ENCODE measurements at regions not wholly inside any gene's neighbourhood (a gene's known extent, or its start where the extent isn't known, plus 50 kb on each side); places are given as distances from the start of the nearest gene placed in this dataset.
"Not testable (repeated sequence)": the region's sequence is repeated elsewhere in the genome, so short reads cannot be mapped to it uniquely, and the experiment has no call there.

GRCh38 chr6:125647391-125647790, 102.0 kb upstream of the HEY2 start:
- no peak overlapping the region for H3K27ac Mint-ChIP-seq
- no peaks in the 10 kb centered on the region for H3K79me2 ChIP-seq (ENCODE audit: insufficient read depth, low read length)
- no peak for TF ChIP-seq CTCF (IDR thresholded peaks at IDR 0.05)
- H3K9me3 ChIP-seq (replicated peaks in 1 of 2; ENCODE audit: control insufficient read depth in 1 of 2, insufficient read depth in 1 of 2, low read length in 2 of 2), result no peaks in the 10 kb centered on the region
- no peak for DNase-seq
- intact Hi-C loops (cut with micrococcal nuclease), result no loop called here
- no peaks in the 10 kb centered on the region for H4K20me1 ChIP-seq (ENCODE audit: insufficient read depth, low read length)
- peaks cover 0 to 1% (median 0%) of the 10 kb centered on the region in 7 donors for H3K9me3 Mint-ChIP-seq
- H2AFZ ChIP-seq (ENCODE audit: insufficient read depth, low read depth, low read length, poor library complexity, severe bottlenecking), result no peak overlapping the region
- H3K4me1 ChIP-seq (ENCODE audit: control insufficient read depth in 1 of 2, insufficient read depth in 2 of 2, low read length in 2 of 2), result no peaks in the 10 kb centered on the region
- H3K27me3 ChIP-seq (ENCODE audit: control insufficient read depth in 2 of 2, insufficient read depth in 2 of 2, low read length in 2 of 2), result peaks cover 0 to 2% of the 10 kb centered on the region in 2 donors
- WGBS (ENCODE audit: insufficient coverage), result 100% methylated on average over 1 of the region's 4 CpGs
- no peak overlapping the region for H3K4me3 ChIP-seq (replicated peaks in 1 of 3; ENCODE audit: low read depth in 2 of 3, low read length in 3 of 3)
- no peaks in the 10 kb centered on the region for H3K4me1 Mint-ChIP-seq
- H3K36me3 ChIP-seq (replicated peaks in 1 of 2; ENCODE audit: control insufficient read depth in 1 of 2, insufficient read depth in 2 of 2, low read length in 2 of 2), result no peaks in the 10 kb centered on the region
- H3K9ac ChIP-seq (ENCODE audit: insufficient read depth, low read length, poor library complexity, severe bottlenecking), result no peak overlapping the region
- no peak overlapping the region for H3K4me3 Mint-ChIP-seq
- no peak overlapping the region for H3K27ac ChIP-seq (ENCODE audit: low read depth in 1 of 2, low read length in 2 of 2)
- H3K4me2 ChIP-seq (replicated peaks; ENCODE audit: extremely low read depth, low read length, poor library complexity, severe bottlenecking), result no peak overlapping the region
- no peaks in the 10 kb centered on the region for H3K36me3 Mint-ChIP-seq
- H3K27me3 Mint-ChIP-seq (ENCODE audit: low read depth in 3 of 3), result peaks cover 0 to 2% (median 0%) of the 10 kb centered on the region in 3 donors

GRCh38 chr6:125653752-125654151, 95.7 kb upstream of the HEY2 start:
- H4K20me1 ChIP-seq (ENCODE audit: insufficient read depth, low read length); H3K4me3 ChIP-seq (replicated peaks in 1 of 3; ENCODE audit: low read depth in 2 of 3, low read length in 3 of 3); H3K27me3 ChIP-seq (ENCODE audit: control insufficient read depth in 2 of 2, insufficient read depth in 2 of 2, low read length in 2 of 2); H3K36me3 Mint-ChIP-seq; H3K27ac Mint-ChIP-seq; intact Hi-C loops (cut with micrococcal nuclease); H3K9me3 ChIP-seq (replicated peaks in 1 of 2; ENCODE audit: control insufficient read depth in 1 of 2, insufficient read depth in 1 of 2, low read length in 2 of 2); H3K4me1 Mint-ChIP-seq; DNase-seq; H3K4me3 Mint-ChIP-seq; H3K79me2 ChIP-seq (ENCODE audit: insufficient read depth, low read length); H3K4me1 ChIP-seq (ENCODE audit: control insufficient read depth in 1 of 2, insufficient read depth in 2 of 2, low read length in 2 of 2); H3K27me3 Mint-ChIP-seq (ENCODE audit: low read depth in 3 of 3); H3K9me3 Mint-ChIP-seq; H3K4me2 ChIP-seq (replicated peaks; ENCODE audit: extremely low read depth, low read length, poor library complexity, severe bottlenecking); H2AFZ ChIP-seq (ENCODE audit: insufficient read depth, low read depth, low read length, poor library complexity, severe bottlenecking); H3K9ac ChIP-seq (ENCODE audit: insufficient read depth, low read length, poor library complexity, severe bottlenecking); H3K36me3 ChIP-seq (replicated peaks in 1 of 2; ENCODE audit: control insufficient read depth in 1 of 2, insufficient read depth in 2 of 2, low read length in 2 of 2); H3K27ac ChIP-seq (ENCODE audit: low read depth in 1 of 2, low read length in 2 of 2): not testable (repeated sequence)
